Midbrain (tissue), 1 donor: ENCODE measurements at regions not wholly inside any gene's neighbourhood (a gene's known extent, or its start where the extent isn't known, plus 50 kb on each side); places are given as distances from the start of the nearest gene placed in this dataset.

ENCODE experiments used
- DNase-seq: peaks from one replicate; lab custom pipeline; 2025; lab: John Stamatoyannopoulos, UW

DNA sequence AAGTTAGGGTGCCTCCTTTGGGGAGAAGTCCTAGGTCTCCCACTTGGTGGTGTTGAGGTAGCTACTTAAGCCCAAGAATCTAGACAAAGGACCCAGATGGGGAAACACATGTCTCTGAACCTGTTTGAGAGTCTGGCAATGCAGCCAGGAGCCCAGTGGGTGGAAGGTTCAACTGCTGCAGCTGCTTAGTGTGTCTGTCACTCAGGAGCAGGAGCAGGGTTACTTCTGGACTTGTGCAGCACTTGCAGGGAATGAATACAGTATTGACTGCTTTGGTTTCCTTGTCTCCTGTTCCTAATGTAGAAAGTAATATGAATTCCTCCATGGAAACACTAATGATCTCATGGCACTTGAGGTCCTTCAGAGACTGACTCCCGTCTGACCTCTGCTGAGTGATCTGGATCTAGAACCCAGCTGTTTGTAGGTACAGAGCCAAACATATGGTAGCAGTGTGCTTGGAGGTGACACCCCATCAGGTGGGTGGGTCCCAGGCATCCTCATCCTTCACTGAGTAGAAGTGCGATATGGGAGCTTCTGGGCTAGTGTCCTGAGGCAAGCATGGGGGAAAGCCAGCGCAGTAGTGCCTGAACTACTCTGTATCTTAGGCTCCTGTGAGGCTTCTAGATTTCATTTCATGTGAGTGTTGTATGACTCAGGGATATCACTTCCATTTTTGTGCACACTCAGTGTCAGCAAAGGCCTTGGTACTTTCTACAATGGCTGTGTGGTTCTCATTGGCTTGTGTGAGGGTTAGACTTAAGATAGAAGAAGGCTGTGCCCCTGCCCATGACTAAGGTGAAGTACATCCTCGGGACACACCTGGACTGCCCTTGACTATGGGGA, 85.0 kb upstream of the WDR1 start:
- no peak for DNase-seq

DNA sequence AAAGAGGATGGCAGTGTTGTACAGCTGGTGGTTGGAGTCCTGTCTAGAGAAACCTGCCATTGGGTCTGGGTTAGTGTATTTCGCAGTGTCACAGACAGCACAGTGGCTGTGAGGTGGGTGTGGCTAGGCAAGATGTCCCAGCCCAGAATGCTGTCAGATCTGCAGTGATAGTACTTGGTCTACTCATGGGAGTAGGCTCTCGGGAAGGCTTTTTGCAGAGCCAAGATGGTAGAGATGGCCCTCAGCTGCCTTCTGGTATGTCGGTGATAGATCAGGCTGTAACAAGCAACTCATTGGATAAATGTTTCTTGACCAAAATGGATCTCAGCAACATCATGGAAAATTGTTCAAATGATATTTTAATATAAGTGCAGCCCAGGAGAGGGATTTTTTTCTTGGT, 84.3 kb upstream of the WDR1 start:
- DNase-seq: no peak

DNA sequence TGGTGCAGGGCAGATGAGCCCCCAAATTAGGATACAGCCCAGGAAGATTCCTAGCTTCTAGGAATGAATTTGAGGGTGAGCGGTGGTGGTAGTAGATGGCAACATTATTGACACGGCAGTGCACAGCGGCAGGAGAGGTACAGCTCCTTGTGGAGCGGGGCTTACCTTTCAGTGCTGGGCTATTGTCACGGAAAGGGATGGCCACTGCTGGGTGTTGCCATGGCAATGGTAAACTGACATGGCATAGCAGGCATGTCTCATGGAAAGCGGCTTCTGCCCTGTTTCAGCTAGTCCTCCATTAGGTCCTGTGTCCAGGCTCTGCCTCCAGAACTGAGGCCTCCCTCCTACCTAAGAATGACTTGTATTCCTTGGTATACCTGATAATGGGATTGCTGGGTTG, 81.8 kb upstream of the WDR1 start:
- DNase-seq: no peak

DNA sequence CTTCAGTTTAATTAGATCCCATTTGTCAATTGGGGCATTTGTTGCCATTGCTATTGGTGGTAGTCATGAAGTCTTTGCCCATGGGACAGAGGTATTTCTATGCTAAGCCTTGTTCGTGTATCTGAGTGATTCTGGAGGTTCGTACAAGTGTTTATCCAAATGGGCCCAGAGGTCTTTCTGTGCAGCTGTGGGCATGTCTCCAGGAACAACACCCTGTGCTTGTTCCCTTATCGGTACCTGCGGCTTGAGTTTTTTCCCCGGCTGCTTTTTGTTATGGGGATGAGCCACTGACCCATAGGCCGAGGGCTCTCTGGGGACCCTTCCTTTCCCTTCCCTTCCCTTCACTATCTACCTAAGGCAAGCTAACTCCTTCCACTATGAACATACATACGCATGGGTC, 81.4 kb upstream of the WDR1 start:
- no peak for DNase-seq

DNA sequence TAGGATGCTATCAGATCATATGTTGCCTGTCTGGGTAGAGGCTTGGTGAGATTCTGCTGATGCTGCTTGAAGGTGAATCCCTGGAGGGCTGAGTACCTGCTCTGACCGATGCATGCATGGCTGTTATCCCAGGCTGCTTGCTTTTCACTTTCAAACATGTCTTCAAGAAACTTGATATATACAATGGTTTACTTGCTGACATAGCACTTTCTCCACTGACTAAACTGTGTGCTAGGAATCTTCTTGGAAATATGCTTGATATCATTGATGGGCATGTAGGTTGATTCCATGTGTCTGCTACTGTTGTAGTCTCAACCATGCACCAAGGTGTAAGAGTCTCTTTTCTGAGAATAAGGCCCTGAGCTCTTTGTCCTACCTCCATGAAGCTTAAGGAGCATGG, 79.6 kb upstream of the WDR1 start:
- no peak for DNase-seq

DNA sequence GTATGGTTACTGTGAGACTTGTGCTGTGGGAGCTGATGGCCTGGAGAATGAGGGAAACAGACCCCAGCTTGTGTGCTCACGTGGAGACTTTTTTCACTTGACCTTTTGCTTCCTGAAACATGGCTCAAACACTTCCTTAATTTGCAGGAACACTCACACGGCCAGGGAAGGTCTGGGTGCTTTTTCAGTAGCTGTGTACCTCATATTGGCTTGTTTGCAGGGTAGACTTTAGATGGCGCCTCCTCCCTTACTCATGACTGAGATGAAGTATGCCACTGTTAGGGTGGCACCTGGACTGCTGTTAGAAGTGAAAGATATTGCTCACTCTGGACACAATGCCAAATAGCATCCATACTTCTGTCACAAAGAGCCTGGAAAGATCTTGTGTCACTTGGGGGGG, 75.7 kb upstream of the WDR1 start:
- no peak for DNase-seq

DNA sequence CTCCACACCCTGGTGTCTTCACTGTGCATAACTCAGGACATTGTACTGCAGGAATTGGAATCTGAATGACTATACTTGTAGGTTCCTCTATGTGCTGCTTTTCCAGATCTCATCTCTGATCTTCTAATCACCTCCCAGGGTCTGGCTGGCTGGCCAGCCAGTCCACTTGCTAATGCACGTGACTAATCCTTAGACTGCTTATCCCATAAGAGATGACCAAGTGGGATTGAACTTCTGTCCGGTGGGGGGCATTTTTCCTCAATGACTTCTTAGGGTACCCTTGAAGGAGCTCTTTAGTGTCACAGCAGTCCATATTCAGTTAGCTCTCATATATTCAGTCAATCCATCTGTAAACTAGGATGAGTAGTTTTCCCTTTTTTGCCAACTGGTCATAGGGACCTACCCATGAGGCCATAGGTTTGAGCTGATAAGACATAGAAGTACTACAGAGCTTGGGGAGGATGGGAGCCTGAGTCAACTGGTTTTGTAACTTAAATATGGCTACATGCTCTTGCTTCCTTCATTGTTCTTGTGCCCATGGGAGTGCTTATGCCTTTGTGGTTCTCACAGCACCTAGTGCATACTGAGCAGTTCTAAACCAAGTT, 71.9 kb upstream of the WDR1 start:
- DNase-seq: no peak

DNA sequence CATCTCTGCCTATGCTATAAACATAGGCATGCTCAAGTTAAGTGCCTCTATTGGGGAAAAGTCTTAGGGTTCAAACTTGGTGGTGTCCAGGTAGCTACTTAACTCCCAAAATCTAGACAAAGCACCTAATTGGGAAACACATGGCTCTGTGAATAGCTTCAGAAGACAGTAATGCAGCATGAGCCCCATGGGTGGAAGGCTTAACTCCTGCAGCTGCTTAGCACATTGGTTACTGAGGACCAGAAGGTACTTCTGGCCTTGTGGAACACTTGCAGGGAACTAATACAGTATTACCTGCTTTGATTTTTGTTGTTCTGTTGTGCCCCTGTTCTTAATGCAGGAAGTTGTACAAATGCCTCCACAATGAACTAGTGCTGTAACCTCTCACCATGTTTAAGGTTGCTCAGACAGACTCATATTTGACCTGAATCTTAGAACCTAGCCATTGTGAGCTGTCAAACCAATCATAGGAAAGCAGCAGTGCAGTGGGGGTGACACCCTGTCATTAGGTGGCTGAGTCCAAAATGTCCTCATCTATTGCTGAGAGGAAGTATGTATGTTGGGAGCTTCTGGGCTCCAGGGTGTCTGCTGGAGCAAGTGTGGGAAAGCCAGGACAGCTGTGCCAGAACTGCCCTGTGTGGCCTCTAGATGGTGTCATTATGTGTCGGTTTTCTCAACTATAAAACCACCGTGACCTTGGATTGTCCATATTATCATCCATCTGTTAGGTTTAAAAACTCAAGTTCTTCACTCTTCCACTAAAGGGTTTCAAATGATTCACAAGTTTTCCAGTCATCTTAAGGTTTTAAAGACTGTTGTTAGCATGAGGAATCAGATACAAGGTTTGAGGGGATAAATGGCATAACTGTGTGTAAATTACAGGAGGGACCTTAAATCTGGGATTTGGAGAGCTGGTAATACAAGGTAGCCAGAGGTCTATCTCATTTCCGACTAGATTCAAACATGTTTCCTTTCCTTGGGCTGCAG, 69.9 kb upstream of the WDR1 start:
- DNase-seq: peak; percentile 43

DNA sequence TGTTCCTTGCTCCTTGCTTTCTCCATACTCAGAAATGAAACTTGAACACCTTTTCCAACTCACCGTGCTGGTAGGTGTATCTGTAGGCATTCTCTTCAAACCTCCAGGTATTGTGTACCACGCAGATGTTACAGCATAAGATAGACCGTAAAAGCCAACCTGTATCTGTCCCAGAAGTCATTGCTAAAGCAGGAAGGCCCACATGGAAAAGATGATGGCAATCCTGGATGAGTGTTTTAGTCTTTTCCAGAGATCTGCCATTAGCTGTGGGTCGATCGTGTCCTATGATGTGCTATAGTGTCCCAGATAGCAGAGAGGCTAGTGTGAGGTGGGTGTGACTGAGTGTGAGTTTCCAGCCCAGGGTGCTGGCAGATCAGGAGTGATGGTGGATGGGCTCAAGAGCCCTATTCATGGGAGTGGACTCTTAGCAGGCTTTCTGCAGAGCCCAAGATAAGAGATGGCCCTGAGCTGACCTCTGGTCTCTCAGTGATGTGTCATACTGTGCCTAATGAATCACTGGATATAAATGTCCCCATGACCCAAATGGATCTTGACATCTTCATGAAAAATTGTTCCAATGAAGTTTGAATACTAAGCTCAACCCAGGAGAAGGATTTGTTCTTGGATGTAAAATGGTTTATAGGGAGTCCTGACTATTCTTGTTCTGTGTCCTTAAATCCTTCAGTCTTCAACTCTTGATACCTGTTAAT, 69.1 kb upstream of the WDR1 start:
- DNase-seq: no peak

DNA sequence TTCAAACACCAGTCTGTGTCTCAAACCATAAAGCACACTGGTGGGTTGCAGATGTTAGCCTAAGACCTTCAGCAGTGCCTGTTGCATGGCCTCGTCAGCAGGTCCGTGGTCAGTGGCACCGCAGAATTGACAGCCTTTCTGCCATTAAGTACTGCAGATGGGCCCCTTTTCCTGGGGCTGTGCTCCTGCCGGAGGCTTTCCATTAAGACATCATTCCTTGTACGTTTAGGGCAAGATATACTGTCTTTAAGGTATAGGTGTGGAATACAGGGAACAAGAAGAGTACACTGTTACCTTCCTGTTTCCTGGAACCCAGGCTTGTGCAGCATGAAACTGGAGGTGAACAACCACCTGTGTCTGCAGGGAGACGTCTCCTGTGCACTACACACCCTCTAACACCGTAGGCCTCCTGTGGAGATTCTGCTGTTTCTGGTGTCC, 67.9 kb upstream of the WDR1 start:
- DNase-seq: no peak

DNA sequence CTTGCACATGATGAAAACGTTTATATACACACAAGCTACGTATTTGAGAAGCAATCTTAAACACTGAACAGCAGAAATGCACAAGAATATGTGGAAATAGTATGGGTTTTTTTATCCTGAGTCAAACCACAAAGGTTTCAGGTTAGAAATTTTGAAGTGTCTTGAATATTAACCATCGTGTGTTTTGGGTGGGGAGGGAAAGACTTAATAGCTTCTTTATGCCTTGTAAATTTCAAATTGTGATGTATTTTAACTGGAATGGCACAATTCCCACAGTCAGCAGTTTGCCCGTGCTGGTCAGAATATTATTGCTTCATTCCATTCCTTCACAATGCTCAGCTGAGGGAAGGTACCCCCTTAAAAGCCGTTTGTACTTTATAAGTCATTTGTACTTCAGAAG, 67.4 kb upstream of the WDR1 start:
- DNase-seq: no peak

DNA sequence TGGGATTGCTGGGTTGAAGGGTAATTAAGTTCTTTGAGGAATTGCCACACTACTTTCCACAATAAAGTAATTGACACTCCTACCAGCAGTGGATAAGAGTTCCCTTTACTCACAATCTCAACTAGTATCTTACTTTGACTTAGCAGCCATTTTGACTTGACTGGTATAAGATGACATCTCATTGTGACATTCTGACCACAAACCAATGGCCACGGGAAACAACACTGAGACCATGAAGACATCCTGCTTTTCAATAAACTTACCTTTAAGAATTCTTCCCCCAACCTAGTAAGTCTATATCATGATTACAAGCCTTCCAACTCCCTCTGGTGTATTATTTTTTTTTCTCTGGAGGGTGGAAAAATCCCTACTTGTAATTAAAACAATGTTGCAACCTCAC, 66.9 kb upstream of the WDR1 start:
- no peak for DNase-seq

DNA sequence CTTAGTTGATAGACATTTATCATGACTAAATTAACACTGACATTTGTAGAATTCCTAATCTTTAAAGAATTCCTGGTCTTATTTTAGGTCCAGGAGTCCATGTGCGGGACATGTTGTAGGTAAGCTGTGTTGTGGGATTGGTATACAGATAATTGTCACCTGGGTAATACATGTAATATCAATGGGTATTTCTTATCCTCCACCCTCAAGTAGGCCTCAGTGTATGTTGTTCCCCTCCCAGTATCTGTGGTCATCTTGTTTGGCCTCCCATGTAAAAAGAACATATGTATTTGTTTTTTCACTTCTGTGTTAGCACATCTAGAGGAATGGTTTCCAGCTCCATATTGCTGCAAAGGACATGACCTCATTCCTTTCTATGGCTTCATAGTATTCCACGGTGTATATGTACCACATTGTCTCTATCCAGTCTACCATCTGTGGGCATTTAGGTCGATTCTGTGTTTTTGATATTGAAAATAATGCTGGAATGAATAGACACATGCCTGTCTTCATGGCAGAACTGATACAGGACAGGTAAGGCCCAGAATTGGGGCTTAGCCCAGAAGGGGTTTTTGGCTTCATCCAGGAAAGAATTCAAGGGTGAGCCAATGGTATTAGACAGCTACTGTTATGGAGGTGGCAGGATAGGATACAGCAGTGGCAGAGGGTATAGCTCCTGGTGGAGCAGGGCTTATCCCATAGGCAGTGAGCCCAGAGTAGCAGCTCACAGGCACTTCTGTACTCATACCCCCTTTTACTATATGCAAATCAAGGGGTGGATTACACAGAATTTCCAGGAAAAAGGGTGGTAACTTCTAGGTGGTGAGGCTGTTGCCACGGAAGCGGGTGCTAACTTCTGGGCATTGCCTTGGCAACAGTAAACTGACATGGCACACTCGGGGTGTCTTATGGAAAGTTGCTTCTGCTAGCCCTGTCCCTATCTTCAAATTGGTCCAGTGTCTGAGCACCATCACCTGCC, 66.1 kb upstream of the WDR1 start:
- no peak for DNase-seq

DNA sequence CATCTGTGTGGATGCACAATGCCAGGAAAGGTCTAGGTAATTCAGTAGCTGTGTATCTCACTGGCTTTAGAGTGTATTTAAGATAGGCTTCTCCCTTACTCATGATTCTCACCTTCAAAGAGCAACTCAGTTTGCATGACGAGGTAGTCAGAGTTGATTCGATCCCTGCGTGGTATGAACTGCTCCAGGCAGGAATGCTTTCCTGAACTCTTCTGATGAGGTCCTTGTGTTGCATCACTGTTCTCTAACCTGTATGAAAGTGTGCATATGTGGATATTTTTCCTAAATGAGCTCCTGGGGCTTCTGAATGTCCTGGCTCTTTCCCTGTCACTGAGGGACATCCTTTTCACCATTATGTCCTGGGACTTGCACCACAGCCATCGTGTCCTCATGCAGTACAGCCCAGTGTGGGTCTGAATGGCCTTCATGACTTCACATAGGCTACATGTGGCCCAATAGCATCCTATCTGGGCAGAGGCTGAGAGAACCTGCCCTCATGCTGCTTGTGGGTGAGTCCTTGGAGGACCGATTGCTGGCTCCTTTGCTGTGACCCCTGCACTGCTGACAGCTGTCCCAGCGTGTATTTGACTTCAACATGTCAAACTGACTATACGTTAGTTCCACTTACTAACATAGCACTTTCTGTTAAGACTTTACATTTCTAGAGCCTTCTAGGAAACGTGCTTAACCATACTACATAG, 65.3 kb upstream of the WDR1 start:
- no peak for DNase-seq

DNA sequence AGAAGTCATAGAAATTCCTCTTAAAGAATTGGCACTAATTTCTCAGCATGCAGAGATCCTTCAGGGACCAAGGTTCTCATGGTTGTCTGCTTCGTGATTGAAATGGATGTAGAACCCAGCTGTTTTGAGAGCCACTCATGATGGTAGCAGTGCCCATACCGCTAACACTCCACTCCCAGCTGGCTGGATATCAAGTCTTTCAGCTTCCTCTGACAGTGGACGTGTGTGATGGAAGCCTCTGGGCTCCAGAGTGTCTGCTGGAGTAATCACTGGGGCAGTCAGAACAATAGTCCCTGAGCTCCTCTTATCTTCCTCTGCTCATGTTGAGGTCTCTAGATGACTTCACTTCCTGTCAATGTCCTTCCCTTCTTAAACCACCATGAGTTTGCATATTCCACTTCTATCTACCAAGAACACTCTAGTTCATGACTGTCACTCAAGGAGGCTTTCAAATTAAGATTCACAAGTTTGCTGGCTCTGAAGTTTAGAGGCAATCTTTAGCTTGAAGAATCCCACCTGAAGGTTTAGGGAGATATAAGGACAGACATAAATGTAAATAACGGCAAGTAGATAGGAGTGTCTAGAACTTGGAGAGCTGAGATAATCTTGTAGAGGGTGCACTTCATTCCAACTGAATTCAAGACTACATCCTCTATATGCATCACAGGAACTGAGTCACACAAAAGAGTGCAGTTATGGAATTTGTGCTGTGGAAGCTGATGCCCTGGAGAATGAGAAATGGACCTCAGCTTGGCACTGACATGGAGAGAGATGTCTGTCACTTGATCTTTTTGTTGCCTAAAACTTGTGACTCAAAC, 64.5 kb upstream of the WDR1 start:
- no peak for DNase-seq

DNA sequence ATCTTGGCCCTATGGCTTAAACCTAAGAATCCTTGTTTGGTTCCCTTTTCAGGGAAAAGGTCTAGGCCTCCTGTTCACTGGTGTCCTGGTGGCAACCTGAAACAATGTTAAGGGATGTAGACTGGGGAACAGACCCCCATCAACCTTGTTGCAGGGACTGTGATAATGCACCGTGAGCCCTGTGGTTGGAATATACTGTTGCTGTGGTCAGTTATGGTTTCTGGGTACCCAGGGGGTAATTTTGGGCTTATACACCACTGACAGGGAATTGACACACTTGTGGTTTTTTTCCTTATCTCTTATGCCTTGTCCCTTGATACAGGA, 64.0 kb upstream of the WDR1 start:
- no peak for DNase-seq

DNA sequence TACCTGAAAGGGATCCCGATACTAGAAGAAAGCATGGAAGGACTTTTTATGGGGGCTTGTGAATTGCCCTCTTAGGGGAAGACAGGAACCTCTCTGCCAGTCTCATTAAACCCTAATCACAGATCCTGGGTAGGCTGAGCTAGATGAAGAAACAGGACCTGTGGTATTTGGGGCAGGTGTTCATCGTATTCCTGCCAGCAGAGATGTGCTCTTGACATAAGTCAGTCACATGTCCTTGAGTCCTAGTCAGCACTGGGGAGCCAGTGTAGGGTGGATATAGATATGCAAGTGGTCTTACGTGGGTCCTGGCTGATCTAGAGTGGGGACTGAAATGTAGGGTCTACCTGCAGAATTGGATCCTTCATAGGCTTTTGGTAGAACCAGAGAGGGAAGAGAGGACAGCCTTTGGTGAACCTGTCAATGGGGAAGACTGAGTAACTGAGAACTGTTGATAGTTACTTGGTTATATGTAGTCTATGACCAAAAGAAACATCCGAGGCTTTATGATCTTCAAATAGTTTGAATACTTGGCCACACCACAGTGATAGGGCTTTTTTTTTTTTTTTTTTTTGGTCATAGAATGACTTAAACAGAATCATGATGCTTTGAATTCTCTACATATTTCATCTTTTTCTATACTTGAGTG, 63.5 kb upstream of the WDR1 start:
- no peak for DNase-seq

DNA sequence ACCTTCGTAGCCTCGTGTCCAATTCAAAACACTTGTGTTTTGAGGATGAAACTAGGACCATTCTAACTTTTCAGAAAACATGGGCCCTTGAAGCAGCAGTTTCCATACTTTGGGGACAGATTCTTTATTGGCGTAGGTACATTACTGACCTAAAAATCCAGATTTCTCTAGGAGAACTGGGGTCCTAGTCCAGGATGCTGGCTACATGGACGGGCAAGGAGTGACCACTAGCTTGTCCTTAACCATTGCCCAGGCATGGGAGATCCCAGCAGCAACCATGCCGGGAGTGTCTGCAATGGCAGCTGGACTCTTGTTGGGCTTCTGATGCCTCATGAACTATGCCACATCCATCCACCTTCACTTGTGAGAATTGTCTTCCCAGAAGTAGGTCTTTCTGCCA, 62.2 kb upstream of the WDR1 start:
- no peak for DNase-seq

DNA sequence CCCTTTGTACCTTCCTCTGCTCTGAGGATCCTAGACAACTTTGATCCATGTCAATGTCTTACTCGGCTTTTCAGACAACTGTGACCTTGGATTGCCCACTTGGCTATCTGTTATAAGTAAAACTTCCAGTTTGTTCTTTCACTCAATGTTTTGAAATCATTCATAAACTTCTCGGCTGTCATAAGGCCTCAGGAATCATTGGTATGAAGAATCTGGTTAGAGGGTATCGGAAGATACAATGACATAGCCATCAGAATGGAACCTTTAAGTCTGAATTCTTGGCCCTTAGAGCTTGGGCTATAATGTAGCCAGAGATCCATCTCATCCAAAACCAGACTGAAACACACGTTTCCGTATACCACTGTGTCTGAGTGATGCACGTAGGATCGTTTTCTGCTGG, 59.0 kb upstream of the WDR1 start:
- DNase-seq: no peak
